ENCODE measurements at regions not wholly inside any gene's neighbourhood (a gene's known extent, or its start where the extent isn't known, plus 50 kb on each side); places are given as distances from the start of the nearest gene placed in this dataset.

GRCh38 chr5:8924054-8924793, 621.7 kb downstream of the SEMA5A start:
- FAIRE-seq (no peak), DNase-seq (ENCODE audit: insufficient read length, low spot score) (no peak)
- no peak for TF ChIP-seq CTCF (IDR thresholded peaks at IDR 0.05; ENCODE audit: insufficient read depth, missing control alignments)

GRCh38 chr5:8930021-8930420, 615.9 kb downstream of the SEMA5A start:
- FAIRE-seq: no peak
- TF ChIP-seq CTCF (IDR thresholded peaks at IDR 0.05; ENCODE audit: insufficient read depth, missing control alignments): no peak
- DNase-seq (ENCODE audit: insufficient read length, low spot score): no peak

- TF ChIP-seq CTCF (IDR thresholded peaks at IDR 0.05; ENCODE audit: insufficient read depth, missing control alignments): no peak
- FAIRE-seq (no peak), DNase-seq (ENCODE audit: insufficient read length, low spot score) (no peak)
Measured at GRCh38 chr5:8934455-8934854, 611.4 kb downstream of the SEMA5A start.

GRCh38 chr5:8940934-8941333, 604.9 kb downstream of the SEMA5A start:
- DNase-seq (ENCODE audit: insufficient read length, low spot score) (no peak), FAIRE-seq (no peak)
- TF ChIP-seq CTCF (IDR thresholded peaks at IDR 0.05; ENCODE audit: insufficient read depth, missing control alignments): no peak

GRCh38 chr5:8943301-8943700, 602.6 kb downstream of the SEMA5A start:
- TF ChIP-seq CTCF (IDR thresholded peaks at IDR 0.05; ENCODE audit: insufficient read depth, missing control alignments): no peak
- DNase-seq (ENCODE audit: insufficient read length, low spot score) (no peak), FAIRE-seq (no peak)

- FAIRE-seq (no peak), DNase-seq (ENCODE audit: insufficient read length, low spot score) (no peak)
- no peak for TF ChIP-seq CTCF (IDR thresholded peaks at IDR 0.05; ENCODE audit: insufficient read depth, missing control alignments)
Measured at GRCh38 chr5:8944005-8944404, 601.9 kb downstream of the SEMA5A start.

GRCh38 chr5:8945972-8946371, 599.9 kb downstream of the SEMA5A start:
- DNase-seq (ENCODE audit: insufficient read length, low spot score): no peak
- no peak for FAIRE-seq
- no peak for TF ChIP-seq CTCF (IDR thresholded peaks at IDR 0.05; ENCODE audit: insufficient read depth, missing control alignments)

All from D721Med (cell line).